Thyroid gland (tissue), 4 donors: ENCODE measurements at regions not wholly inside any gene's neighbourhood (a gene's known extent, or its start where the extent isn't known, plus 50 kb on each side); places are given as distances from the start of the nearest gene placed in this dataset.

Experiments used
- POLR2A ChIP-seq, 2 donors: fragments of 450-650 bp; IDR thresholded peaks; one replicate each; pipeline ENCODE4 v1.6.1; 2017; ENCODE audit warnings: antibody characterized with exemption in 2 of 2, mild to moderate bottlenecking in 2 of 2, moderate library complexity in 1 of 2
- TF ChIP-seq, protein P1 (sequence below), 6 experiments: fragments of 200-600 bp in 3 of 6; fragments of 450-650 bp in 3 of 6; sonication (generic) in 3 of 6; IDR thresholded peaks; one replicate each; pipeline ENCODE4 v1.5.1; 2016 to 2019; ENCODE audit warnings: antibody characterized with exemption in 6 of 6, mild to moderate bottlenecking in 2 of 6, inconsistent platforms in 1 of 6, moderate library complexity in 1 of 6

DNA sequence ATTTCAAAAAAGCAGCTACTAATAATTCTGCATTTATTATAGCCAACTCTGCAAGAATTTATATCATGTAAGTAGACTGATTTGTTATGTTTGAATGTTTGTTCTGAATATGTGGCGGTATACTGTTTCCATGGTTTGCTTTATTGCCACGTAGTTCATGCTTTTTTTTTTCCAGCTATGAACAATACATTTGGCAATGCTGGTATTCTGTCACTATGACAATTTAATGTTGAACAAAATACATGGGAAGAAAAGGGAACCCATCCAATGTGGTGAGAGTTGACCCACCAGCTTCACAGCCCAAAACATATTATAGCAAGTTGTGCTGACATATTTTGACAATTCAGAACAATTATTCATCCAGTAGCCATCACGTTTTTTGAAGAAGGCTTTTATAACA, 145.6 kb downstream of the CCDC71L start:
- TF ChIP-seq, protein P1, sequence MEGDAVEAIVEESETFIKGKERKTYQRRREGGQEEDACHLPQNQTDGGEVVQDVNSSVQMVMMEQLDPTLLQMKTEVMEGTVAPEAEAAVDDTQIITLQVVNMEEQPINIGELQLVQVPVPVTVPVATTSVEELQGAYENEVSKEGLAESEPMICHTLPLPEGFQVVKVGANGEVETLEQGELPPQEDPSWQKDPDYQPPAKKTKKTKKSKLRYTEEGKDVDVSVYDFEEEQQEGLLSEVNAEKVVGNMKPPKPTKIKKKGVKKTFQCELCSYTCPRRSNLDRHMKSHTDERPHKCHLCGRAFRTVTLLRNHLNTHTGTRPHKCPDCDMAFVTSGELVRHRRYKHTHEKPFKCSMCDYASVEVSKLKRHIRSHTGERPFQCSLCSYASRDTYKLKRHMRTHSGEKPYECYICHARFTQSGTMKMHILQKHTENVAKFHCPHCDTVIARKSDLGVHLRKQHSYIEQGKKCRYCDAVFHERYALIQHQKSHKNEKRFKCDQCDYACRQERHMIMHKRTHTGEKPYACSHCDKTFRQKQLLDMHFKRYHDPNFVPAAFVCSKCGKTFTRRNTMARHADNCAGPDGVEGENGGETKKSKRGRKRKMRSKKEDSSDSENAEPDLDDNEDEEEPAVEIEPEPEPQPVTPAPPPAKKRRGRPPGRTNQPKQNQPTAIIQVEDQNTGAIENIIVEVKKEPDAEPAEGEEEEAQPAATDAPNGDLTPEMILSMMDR (IDR thresholded peaks at IDR 0.05): no peak
- no peak for TF ChIP-seq POLR2A (IDR thresholded peaks at IDR 0.05)
